SH-SY5Y (cell line): ENCODE measurements at regions not wholly inside any gene's neighbourhood (a gene's known extent, or its start where the extent isn't known, plus 50 kb on each side); places are given as distances from the start of the nearest gene placed in this dataset.

Source experiments
- GATA2 ChIP-seq: IDR thresholded peaks from 2 replicates; pipeline ENCODE4 v1.6.1; 2011; ENCODE audit warnings: mild to moderate bottlenecking, low read depth, low read length
- GATA3 ChIP-seq: IDR thresholded peaks from 2 replicates; pipeline ENCODE4 v1.6.1; 2011; ENCODE audit warnings: low read depth, mild to moderate bottlenecking, low read length, moderate library complexity

DNA sequence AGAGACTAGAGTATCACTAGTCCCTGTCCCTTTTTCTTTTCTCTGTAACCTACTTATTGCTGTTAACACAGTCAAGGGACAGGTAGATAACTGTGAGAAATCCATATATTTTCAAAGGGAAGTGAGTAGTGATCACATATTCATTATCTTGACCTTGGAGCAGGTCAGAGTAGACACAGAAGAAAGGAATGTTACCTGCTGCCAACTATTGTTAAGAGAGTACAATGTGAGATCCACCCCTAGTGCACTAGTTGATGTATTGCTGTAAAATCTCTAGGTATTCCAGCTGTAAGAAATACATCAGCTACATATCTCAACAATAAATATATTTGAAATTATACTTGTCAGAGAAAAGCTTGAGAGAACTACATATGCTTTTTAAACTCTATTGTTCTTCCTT is 68.7 kb upstream of the ADGRL2 start:
- TF ChIP-seq GATA3 (no peak), GATA2 (no peak)
